Keratinocyte (primary cell): ENCODE measurements at regions not wholly inside any gene's neighbourhood (a gene's known extent, or its start where the extent isn't known, plus 50 kb on each side); places are given as distances from the start of the nearest gene placed in this dataset.

Experiments used
- CTCF ChIP-seq, 3 experiments: IDR thresholded peaks in 1 of 3; conservative IDR thresholded peaks in 1 of 3; optimal IDR thresholded peaks in 1 of 3; 2 replicates in 2 of 3; 3 replicates in 1 of 3; pipeline versions ENCODE3 to v1.5.1; 2011; ENCODE audit warnings: low read length in 3 of 3, mild to moderate bottlenecking in 3 of 3, moderate library complexity in 2 of 3, control low read depth in 1 of 3, inconsistent platforms in 1 of 3; ENCODE audit not compliant: insufficient read depth in 2 of 3; ENCODE audit errors: extremely low read depth in 1 of 3
- EZH2 ChIP-seq: IDR thresholded peaks from one replicate; pipeline ENCODE4 v1.6.1; 2012; ENCODE audit warnings: inconsistent platforms, mild to moderate bottlenecking, low read length, moderate library complexity

- TF ChIP-seq CTCF (optimal IDR thresholded peaks at IDR 0.05 in 1 of 3, IDR thresholded peaks at IDR 0.05 in 1 of 3, conservative IDR thresholded peaks at IDR 0.05 in 1 of 3; ENCODE audit: extremely low read depth in 1 of 3, insufficient read depth in 2 of 3, low read length in 3 of 3) (no peak), EZH2 (no peak)
Observed at GRCh38 chr3:127108796-127109195, 84.1 kb upstream of the PRR23E start.
